ENCODE measurements at regions not wholly inside any gene's neighbourhood (a gene's known extent, or its start where the extent isn't known, plus 50 kb on each side); places are given as distances from the start of the nearest gene placed in this dataset.

DNA sequence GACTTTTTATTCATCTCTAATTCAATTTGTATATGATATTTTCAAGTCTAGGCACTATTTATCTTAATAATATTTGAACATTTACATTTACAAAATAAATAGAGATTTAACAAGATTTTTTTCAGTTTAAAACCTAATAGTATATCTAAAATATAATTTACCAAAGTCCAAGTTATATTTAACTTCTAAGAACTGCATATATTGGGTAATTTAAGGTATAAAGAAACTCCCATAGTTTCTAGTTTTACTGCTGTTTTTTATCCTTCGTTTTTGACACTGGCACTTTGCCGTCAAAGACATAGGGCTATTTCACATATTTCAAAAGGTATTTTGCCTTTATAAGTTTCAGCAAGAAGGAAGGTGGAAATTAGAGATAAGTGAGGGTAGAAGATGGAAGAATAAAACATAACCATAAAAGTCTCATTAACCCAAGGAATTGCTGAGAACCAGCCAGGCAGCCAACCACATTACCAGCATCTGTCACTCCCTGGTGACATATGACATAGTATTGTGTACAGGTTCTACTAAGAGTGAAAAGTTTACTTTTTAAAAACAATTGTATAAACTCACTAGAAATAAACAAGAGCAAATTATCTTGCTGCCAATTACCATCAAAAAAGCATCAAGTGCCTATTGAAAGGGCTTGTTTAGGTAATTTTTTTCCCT, 251.5 kb downstream of the NSUN3 start:
- no peak for DNase-seq (ENCODE audit: low read depth, low spot score)
- no peak overlapping the region for H3K4me3 Mint-ChIP-seq

DNA sequence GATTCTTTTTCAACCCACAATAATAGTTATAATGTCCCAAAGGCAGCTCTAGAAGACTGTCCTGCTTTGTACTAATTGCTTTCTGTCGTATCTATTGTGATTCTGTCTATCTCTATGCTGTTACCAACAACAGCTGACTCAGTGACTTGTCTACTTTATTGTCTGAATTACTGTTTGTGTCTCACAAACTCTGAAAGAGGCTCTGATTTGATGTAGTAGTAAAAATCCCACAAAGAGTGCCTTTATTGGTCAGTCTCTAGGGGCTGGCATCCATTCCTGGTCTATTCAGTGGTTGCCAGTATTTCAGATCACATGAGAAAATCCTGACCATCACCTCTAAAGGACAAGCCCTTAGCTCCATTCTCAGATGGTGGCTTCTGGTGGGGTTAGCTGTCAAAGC, 254.2 kb downstream of the NSUN3 start:
- TF ChIP-seq, protein P1, sequence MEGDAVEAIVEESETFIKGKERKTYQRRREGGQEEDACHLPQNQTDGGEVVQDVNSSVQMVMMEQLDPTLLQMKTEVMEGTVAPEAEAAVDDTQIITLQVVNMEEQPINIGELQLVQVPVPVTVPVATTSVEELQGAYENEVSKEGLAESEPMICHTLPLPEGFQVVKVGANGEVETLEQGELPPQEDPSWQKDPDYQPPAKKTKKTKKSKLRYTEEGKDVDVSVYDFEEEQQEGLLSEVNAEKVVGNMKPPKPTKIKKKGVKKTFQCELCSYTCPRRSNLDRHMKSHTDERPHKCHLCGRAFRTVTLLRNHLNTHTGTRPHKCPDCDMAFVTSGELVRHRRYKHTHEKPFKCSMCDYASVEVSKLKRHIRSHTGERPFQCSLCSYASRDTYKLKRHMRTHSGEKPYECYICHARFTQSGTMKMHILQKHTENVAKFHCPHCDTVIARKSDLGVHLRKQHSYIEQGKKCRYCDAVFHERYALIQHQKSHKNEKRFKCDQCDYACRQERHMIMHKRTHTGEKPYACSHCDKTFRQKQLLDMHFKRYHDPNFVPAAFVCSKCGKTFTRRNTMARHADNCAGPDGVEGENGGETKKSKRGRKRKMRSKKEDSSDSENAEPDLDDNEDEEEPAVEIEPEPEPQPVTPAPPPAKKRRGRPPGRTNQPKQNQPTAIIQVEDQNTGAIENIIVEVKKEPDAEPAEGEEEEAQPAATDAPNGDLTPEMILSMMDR (conservative IDR thresholded peaks at IDR 0.05): no peak
- no peak for DNase-seq (ENCODE audit: low read depth, low spot score)
- H3K27me3 Mint-ChIP-seq (ENCODE audit: low read depth): no peaks in the 10 kb centered on the region
- no peaks in the 10 kb centered on the region for H3K36me3 Mint-ChIP-seq (ENCODE audit: low read depth)
- no peak overlapping the region for H3K27ac Mint-ChIP-seq (ENCODE audit: unreplicated experiment)
- H3K4me3 Mint-ChIP-seq: no peak overlapping the region
- H3K9me3 Mint-ChIP-seq: no peaks in the 10 kb centered on the region
- peaks cover 1% of the 10 kb centered on the region for H3K4me1 Mint-ChIP-seq

More for the DNA sequence above, 251.5 kb downstream of the NSUN3 start:
- Mint-ChIP-seq H3K36me3 (ENCODE audit: low read depth) (no peaks in the 10 kb centered on the region), H3K27ac (ENCODE audit: unreplicated experiment) (no peak overlapping the region), H3K27me3 (ENCODE audit: low read depth) (no peaks in the 10 kb centered on the region), H3K9me3 (no peaks in the 10 kb centered on the region), H3K4me1 (peaks cover 9% of the 10 kb centered on the region)
- TF ChIP-seq, protein P1 (conservative IDR thresholded peaks at IDR 0.05): no peak

DNA sequence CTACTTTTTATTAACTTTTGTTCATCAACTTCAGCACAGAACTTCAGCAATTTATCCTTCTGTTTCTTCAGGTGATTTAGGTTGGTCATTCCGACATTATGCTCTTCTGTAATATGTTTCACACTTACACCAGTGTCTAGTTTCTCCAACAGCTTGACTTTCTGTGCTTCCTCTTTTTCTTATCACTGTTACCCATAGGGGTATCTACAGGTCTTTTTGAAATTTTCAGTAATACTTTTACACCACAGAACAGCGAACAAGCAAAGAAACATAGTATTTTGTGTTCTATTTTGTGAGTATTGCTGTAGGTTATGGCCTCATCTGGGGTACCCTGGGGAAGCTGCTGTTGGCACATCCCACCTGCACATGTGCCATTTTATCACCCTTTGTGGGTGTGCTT, 260.7 kb downstream of the NSUN3 start:
- TF ChIP-seq, protein P1 (conservative IDR thresholded peaks at IDR 0.05): no peak
- H3K27me3 Mint-ChIP-seq (ENCODE audit: low read depth): no peaks in the 10 kb centered on the region
- H3K36me3 Mint-ChIP-seq (ENCODE audit: low read depth): no peaks in the 10 kb centered on the region
- no peak overlapping the region for H3K4me3 Mint-ChIP-seq
- H3K9me3 Mint-ChIP-seq: peaks cover 6% of the 10 kb centered on the region
- no peak for DNase-seq (ENCODE audit: low read depth, low spot score)
- peaks cover 4% of the 10 kb centered on the region for H3K4me1 Mint-ChIP-seq
- no peak overlapping the region for H3K27ac Mint-ChIP-seq (ENCODE audit: unreplicated experiment)

DNA sequence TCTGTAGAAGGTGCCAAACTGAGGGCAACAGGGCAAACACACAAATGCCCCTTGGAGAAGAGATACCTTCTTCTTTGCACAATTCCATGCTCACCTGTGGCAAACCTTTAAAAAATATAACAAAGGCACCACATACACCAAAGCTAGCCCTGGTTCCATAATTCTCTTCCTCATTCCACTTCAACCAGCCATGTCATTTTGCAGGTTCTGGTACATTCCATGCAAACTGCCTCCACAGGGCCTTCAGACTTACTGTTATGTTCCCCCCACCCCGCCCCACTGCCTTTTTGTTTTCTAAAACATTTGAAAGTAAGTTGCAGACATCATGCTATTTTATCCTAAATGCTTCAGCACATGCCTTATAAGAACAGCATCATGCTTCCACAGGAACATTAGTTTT, 269.0 kb downstream of the NSUN3 start:
- peaks cover 2% of the 10 kb centered on the region for H3K9me3 Mint-ChIP-seq
- TF ChIP-seq, protein P1 (conservative IDR thresholded peaks at IDR 0.05): no peak
- H3K27me3 Mint-ChIP-seq (ENCODE audit: low read depth): no peaks in the 10 kb centered on the region

DNA sequence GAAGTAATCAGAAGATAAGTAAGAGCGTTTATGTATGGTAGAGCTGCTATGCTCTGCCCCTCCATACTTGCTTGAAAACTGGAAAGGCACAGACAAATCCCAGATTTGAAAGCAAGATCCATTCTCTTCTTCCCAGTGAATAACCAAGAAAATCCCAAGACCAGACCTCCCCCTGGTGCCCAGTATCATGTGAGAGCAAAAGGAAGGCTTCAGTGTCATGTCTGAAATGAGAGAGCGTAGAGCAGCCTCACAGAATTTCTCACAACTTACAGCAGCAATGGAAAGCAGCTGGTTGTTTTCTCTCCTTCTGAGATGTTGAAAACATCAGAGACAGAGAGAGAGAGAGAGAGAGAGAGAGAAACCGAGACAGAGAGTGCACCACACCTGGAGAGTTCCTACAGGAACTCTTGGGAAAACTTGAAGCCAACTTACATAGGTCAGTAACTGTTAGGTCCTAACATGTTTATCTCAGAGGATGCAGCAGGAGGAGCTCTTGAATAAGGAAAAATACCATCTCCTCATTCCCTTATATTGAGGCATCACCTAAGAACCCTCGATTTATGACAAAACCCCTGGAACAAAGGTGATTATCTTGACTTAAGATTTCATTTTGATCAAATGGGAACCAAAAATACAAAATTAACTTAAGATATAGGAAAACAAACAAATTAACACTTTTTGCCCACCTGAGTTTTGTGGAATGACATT, 273.3 kb downstream of the NSUN3 start:
- H3K4me3 Mint-ChIP-seq: no peak overlapping the region
- no peaks in the 10 kb centered on the region for H3K27me3 Mint-ChIP-seq (ENCODE audit: low read depth)
- H3K9me3 Mint-ChIP-seq: no peaks in the 10 kb centered on the region
- no peaks in the 10 kb centered on the region for H3K36me3 Mint-ChIP-seq (ENCODE audit: low read depth)
- TF ChIP-seq, protein P1 (conservative IDR thresholded peaks at IDR 0.05): peak; percentile 73
- peak; percentile 4 for DNase-seq (ENCODE audit: low read depth, low spot score)
- no peaks in the 10 kb centered on the region for H3K4me1 Mint-ChIP-seq
- H3K27ac Mint-ChIP-seq (ENCODE audit: unreplicated experiment): no peak overlapping the region

More for the DNA sequence above, 269.0 kb downstream of the NSUN3 start:
- no peak for DNase-seq (ENCODE audit: low read depth, low spot score)
- Mint-ChIP-seq H3K27ac (ENCODE audit: unreplicated experiment) (no peak overlapping the region), H3K4me3 (no peak overlapping the region), H3K36me3 (ENCODE audit: low read depth) (no peaks in the 10 kb centered on the region), H3K4me1 (no peaks in the 10 kb centered on the region)

All from neural crest cell (in vitro differentiated cells).